ENCODE measurements at regions not wholly inside any gene's neighbourhood (a gene's known extent, or its start where the extent isn't known, plus 50 kb on each side); places are given as distances from the start of the nearest gene placed in this dataset.

DNA sequence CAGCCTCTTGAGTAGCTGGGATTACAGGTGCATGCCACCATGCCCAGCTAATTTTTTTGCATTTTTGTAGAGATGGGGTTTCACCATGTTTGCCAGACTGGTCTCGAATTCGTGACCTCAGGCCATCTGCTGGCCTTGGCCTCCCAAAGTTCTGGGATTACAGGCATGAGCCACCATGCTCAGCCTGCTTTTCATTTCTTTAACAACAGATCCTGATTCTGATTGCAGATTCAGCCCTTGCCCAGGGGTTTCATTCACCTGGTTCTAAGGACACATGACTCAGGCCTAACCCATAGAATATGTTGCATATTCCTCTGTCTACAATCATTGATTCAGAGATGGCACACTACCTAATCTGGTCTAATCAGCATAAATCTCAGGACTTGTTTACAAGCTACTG, 56.1 kb upstream of the CCDC112 start:
- no peak for TF ChIP-seq CTCF (IDR thresholded peaks at IDR 0.05; ENCODE audit: low read depth, low read length, missing control alignments)
- no peak overlapping the region for H3K4me3 ChIP-seq (ENCODE audit: low read depth, low read length)
- in situ Hi-C loops (cut with HindIII; ENCODE audit: low sequenced_read_pairs), result no loop called here
- no peak for DNase-seq (ENCODE audit: low read depth)

DNA sequence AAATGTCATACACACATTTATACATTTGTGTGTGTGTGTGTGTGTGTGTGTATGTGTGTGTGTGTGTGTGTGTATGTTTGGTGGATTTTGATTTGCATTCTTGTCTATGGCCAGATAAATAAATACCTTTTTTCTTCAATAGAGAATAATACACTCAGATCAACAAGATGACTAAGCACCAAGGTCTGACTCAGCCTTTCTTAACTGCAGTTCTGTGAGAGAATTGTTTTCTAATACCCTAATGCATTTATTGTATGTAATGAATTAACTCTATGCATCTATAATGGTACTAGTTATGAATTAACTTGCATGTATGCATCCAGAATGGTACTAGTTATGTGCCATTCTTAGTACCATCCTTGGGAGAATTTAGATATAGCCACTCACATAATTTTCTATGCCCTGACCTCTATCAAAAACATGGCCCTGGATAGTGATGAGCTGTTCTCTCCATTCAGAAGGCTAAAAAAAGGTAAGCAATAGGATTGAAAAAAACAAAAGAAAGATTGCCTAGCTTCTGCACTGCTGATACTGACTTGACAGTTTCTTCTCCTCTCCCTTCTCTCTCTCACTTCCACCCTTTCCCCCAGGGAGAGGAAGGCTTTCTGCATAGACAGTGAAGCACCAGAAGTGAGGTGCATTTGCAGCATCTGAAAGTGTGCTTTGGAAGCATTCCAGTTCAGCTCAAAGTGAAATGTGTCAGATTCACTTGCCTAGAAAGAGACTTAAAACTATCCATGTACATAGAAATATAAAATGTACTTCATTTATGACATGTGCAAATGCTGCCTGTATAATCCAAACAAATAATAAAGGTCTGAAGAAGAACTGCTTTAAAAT, 55.1 kb upstream of the CCDC112 start:
- TF ChIP-seq CTCF (IDR thresholded peaks at IDR 0.05; ENCODE audit: low read depth, low read length, missing control alignments), result no peak
- no peak for DNase-seq (ENCODE audit: low read depth)
- no peak overlapping the region for H3K4me3 ChIP-seq (ENCODE audit: low read depth, low read length)
- in situ Hi-C loops (cut with HindIII; ENCODE audit: low sequenced_read_pairs), result no loop called here

DNA sequence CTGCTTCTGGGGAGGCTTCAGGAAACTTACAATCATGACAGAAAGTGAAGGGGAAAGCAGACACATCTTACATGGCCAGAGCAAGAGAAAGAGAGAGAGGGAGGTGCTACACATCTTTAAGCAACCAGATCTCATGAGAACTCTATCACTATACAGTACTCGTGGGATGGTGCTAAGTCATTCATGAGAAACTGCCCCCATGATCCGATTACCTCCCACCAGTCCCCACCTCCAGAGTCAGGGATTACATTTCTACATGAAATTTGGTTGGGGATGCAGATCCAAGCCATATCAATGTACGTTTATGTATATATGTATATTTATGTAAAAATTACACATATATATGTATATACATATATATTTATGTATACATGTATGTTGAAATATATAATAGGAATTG, 54.4 kb upstream of the CCDC112 start:
- in situ Hi-C loops (cut with HindIII; ENCODE audit: low sequenced_read_pairs), result no loop called here
- DNase-seq (ENCODE audit: low read depth), result no peak
- no peak for TF ChIP-seq CTCF (IDR thresholded peaks at IDR 0.05; ENCODE audit: low read depth, low read length, missing control alignments)
- H3K4me3 ChIP-seq (ENCODE audit: low read depth, low read length), result no peak overlapping the region

GRCh38 chr5:115349001-115349817, 52.8 kb upstream of the CCDC112 start:
- TF ChIP-seq CTCF (IDR thresholded peaks at IDR 0.05; ENCODE audit: low read depth, low read length, missing control alignments), result peak; percentile 9
- DNase-seq (ENCODE audit: low read depth), result peak; percentile 72
- in situ Hi-C loops (cut with HindIII; ENCODE audit: low sequenced_read_pairs), result no loop called here
- no peak overlapping the region for H3K4me3 ChIP-seq (ENCODE audit: low read depth, low read length)

DNA sequence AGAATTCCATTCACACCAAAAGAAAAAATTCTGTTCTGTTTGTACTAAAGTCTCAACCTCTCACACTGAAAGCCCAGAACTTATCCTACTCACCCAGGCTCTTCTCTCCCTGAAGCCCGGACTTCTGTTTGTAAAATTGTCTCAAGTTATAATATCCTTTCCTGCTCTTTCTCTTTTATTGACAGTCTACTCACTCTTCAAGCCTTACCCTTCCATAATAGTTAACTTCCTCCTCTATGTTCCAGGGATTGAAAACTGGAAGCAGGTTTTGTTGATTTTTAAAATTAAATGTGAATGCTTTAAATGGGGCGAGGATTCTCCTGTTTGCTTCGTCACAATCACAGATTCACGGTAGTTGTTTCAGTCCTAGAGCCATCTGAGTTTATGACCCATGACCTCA, 51.7 kb upstream of the CCDC112 start:
- no peak for TF ChIP-seq CTCF (IDR thresholded peaks at IDR 0.05; ENCODE audit: low read depth, low read length, missing control alignments)
- H3K4me3 ChIP-seq (ENCODE audit: low read depth, low read length), result no peak overlapping the region
- no peak for DNase-seq (ENCODE audit: low read depth)
- in situ Hi-C loops (cut with HindIII; ENCODE audit: low sequenced_read_pairs), result no loop called here

Measured in astrocyte of the cerebellum (primary cell).